ENCODE measurements at regions not wholly inside any gene's neighbourhood (a gene's known extent, or its start where the extent isn't known, plus 50 kb on each side); places are given as distances from the start of the nearest gene placed in this dataset.

DNA sequence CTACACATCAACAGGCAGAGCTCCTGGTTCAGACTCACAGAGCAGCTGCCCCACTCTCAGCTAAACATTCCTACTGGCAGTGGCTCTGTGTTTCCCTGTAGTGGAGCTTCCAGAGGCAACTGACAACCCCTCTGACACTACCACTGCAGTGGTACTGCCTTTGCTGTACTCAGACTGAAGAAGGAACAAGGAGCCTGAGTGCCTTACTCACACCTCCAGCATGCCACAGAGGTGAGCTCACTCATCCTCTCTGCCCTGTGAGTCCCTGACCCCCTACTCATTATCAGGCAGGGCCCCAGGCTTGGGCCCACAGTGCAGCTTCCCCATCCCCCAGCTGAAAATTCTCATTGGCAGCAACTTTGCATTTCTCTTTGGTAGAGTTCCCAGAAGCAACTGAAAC lies 240.5 kb upstream of the POF1B start:
- no peak overlapping the region for H3K4me3 Mint-ChIP-seq
- no peak for TF ChIP-seq CTCF (IDR thresholded peaks at IDR 0.05)
- no peaks in the 10 kb centered on the region for H3K36me3 Mint-ChIP-seq (ENCODE audit: low read depth)
- H3K27ac Mint-ChIP-seq, result no peak overlapping the region
- no peaks in the 10 kb centered on the region for H3K4me1 Mint-ChIP-seq
- H3K27me3 Mint-ChIP-seq (ENCODE audit: low read depth, poor library complexity), result peaks cover 4% of the 10 kb centered on the region
- no peak for DNase-seq
- H3K9me3 Mint-ChIP-seq, result peaks cover 63% of the 10 kb centered on the region

GRCh38 chrX:85611926-85612325 lies 232.5 kb upstream of the POF1B start:
- no peaks in the 10 kb centered on the region for H3K27me3 Mint-ChIP-seq (ENCODE audit: low read depth, poor library complexity)
- peaks cover 12% of the 10 kb centered on the region for H3K9me3 Mint-ChIP-seq
- H3K36me3 Mint-ChIP-seq (ENCODE audit: low read depth), result no peaks in the 10 kb centered on the region
- no peaks in the 10 kb centered on the region for H3K4me1 Mint-ChIP-seq
- DNase-seq, result no peak
- H3K27ac Mint-ChIP-seq, result no peak overlapping the region
- peak; percentile 26 for TF ChIP-seq CTCF (IDR thresholded peaks at IDR 0.05)
- no peak overlapping the region for H3K4me3 Mint-ChIP-seq

- no peak for DNase-seq
- Mint-ChIP-seq H3K4me1 (no peaks in the 10 kb centered on the region), H3K9me3 (peaks cover 44% of the 10 kb centered on the region), H3K27me3 (ENCODE audit: low read depth, poor library complexity) (no peaks in the 10 kb centered on the region), H3K4me3 (no peak overlapping the region), H3K36me3 (ENCODE audit: low read depth) (no peaks in the 10 kb centered on the region), H3K27ac (no peak overlapping the region)
- TF ChIP-seq CTCF (IDR thresholded peaks at IDR 0.05), result no peak
These were observed 213.5 kb upstream of the POF1B start for GRCh38 chrX:85592980-85593379.

DNA sequence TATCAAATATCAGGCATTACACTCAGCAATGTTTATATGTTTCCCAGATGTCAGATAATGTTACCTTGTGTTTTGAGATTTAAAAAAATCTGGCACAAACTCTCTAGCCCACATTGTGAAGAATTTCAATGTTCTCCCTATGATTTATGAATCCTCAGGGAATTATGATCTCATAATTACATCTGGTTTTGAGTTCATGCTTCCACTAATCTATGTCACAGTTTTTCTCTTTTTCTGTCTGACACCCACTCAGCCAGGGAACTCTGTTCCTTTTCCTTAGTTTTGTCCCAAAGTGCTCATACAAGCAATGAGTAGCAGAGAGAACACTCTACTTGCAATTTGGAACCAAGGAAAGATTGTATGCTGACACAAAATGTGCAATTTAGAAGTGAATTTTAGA lies 212.1 kb upstream of the POF1B start:
- H3K27me3 Mint-ChIP-seq (ENCODE audit: low read depth, poor library complexity), result no peaks in the 10 kb centered on the region
- no peaks in the 10 kb centered on the region for H3K36me3 Mint-ChIP-seq (ENCODE audit: low read depth)
- TF ChIP-seq CTCF (IDR thresholded peaks at IDR 0.05), result no peak
- peaks cover 45% of the 10 kb centered on the region for H3K9me3 Mint-ChIP-seq
- H3K27ac Mint-ChIP-seq, result no peak overlapping the region
- H3K4me3 Mint-ChIP-seq, result no peak overlapping the region
- H3K4me1 Mint-ChIP-seq, result no peaks in the 10 kb centered on the region
- no peak for DNase-seq

DNA sequence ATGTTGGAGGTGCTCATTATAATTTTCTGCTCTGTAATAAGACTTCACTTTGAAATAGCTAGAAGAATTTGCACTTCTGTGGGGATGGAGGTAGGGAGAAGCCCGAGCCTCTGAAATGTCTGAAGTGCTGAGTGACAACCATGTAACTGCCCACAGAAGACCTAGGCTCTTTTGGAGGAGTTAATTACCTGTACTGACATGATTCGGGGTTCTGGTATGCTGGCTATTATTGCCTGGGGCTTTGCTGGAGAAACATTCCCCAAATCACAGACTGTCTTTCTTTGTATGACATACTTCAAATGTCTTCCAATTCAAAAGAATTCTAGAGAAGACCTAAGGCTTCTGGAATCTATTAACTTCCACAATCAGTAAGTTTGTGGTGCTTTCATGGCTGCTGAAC lies 211.2 kb upstream of the POF1B start:
- H3K9me3 Mint-ChIP-seq, result peaks cover 47% of the 10 kb centered on the region
- H3K4me1 Mint-ChIP-seq, result no peaks in the 10 kb centered on the region
- no peaks in the 10 kb centered on the region for H3K27me3 Mint-ChIP-seq (ENCODE audit: low read depth, poor library complexity)
- DNase-seq, result no peak
- TF ChIP-seq CTCF (IDR thresholded peaks at IDR 0.05), result no peak
- no peak overlapping the region for H3K4me3 Mint-ChIP-seq
- no peak overlapping the region for H3K27ac Mint-ChIP-seq
- no peaks in the 10 kb centered on the region for H3K36me3 Mint-ChIP-seq (ENCODE audit: low read depth)

- Mint-ChIP-seq H3K27me3 (ENCODE audit: low read depth, poor library complexity) (no peaks in the 10 kb centered on the region), H3K4me1 (no peaks in the 10 kb centered on the region), H3K9me3 (peaks cover 21% of the 10 kb centered on the region), H3K4me3 (no peak overlapping the region), H3K27ac (no peak overlapping the region), H3K36me3 (ENCODE audit: low read depth) (no peaks in the 10 kb centered on the region)
- no peak for TF ChIP-seq CTCF (IDR thresholded peaks at IDR 0.05)
- no peak for DNase-seq
These were observed 194.3 kb upstream of the POF1B start for GRCh38 chrX:85573801-85574200.

All from nephron progenitor cell (in vitro differentiated cells).